K562 (cell line): ENCODE measurements at regions not wholly inside any gene's neighbourhood (a gene's known extent, or its start where the extent isn't known, plus 50 kb on each side); places are given as distances from the start of the nearest gene placed in this dataset.

Experiments
- AFF1 ChIP-seq, 2 experiments: fragments of 450-650 bp; IDR thresholded peaks; 2 replicates each; pipeline ENCODE4 v1.6.1; 2018; ENCODE audit warnings: mild to moderate bottlenecking in 2 of 2, low read depth in 1 of 2; ENCODE audit not compliant: partially characterized antibody in 2 of 2
- CBFA2T3 ChIP-seq: fragments of 450-650 bp; IDR thresholded peaks from 2 replicates; pipeline ENCODE4 v1.6.1; 2017
- CBX3 ChIP-seq, 2 experiments: IDR thresholded peaks; 1 replicate in 1 of 2; 2 replicates in 1 of 2; pipeline ENCODE4 v1.6.1; 2012; ENCODE audit warnings: inconsistent platforms in 2 of 2, low read length in 2 of 2, borderline replicate concordance in 1 of 2, control low read depth in 1 of 2
- CREB3L1 ChIP-seq: fragments of 450-650 bp; IDR thresholded peaks from 2 replicates; pipeline ENCODE4 v1.6.1; 2014; ENCODE audit warnings: low read depth, mild to moderate bottlenecking, moderate library complexity, borderline replicate concordance
- DIDO1 ChIP-seq: fragments of 450-650 bp; IDR thresholded peaks from 2 replicates; pipeline ENCODE4 v1.6.1; 2016; ENCODE audit warnings: low read depth, missing biosample characterization, missing genetic modification characterization
- E2F6 ChIP-seq, 2 experiments: IDR thresholded peaks; 2 replicates each; pipeline ENCODE4 v1.6.1; 2011; ENCODE audit warnings: borderline replicate concordance in 1 of 2, control low read depth in 1 of 2, low read depth in 1 of 2, low read length in 1 of 2, mild to moderate bottlenecking in 1 of 2, mixed read lengths in 1 of 2, moderate library complexity in 1 of 2; ENCODE audit not compliant: insufficient read depth in 1 of 2, insufficient read length in 1 of 2, poor library complexity in 1 of 2, severe bottlenecking in 1 of 2; ENCODE audit errors: extremely low read depth in 1 of 2
- HCFC1 ChIP-seq: IDR thresholded peaks from 2 replicates; pipeline ENCODE4 v1.6.1; 2012; ENCODE audit warnings: low read depth, low read length, improper control_type of control experiment
- HDAC1 ChIP-seq, 2 experiments: fragments of 450-650 bp; IDR thresholded peaks; 2 replicates each; pipeline ENCODE4 v1.6.1; 2016 to 2017; ENCODE audit warnings: inconsistent platforms in 1 of 2, mild to moderate bottlenecking in 1 of 2, moderate library complexity in 1 of 2
- HNRNPLL ChIP-seq: fragments of 200-400 bp; formaldehyde crosslinking; IDR thresholded peaks from 2 replicates; pipeline ENCODE4 v1.6.1; 2017; ENCODE audit warnings: low read length, low read depth, mild to moderate bottlenecking; ENCODE audit not compliant: poor library complexity, severe bottlenecking
- ILF3 ChIP-seq: fragments of 450-650 bp; IDR thresholded peaks from 2 replicates; pipeline ENCODE4 v1.6.1; 2018; ENCODE audit warnings: antibody characterized with exemption, mild to moderate bottlenecking, moderate library complexity, borderline replicate concordance
- MAX ChIP-seq: sonication (generic); formaldehyde crosslinking; IDR thresholded peaks from 2 replicates; pipeline ENCODE4 v1.9.0; 2022; ENCODE audit warnings: mild to moderate bottlenecking, missing genetic modification reagents
- MCM3 ChIP-seq: fragments of 450-650 bp; IDR thresholded peaks from 2 replicates; pipeline ENCODE4 v1.6.1; 2016
- POLR2AphosphoS5 ChIP-seq: IDR thresholded peaks from 2 replicates; pipeline ENCODE4 v1.6.1; 2011; ENCODE audit warnings: mild to moderate bottlenecking, low read depth, low read length, moderate library complexity; ENCODE audit not compliant: control insufficient read depth, insufficient read depth
- STAT6 ChIP-seq: sonication (generic); formaldehyde crosslinking; IDR thresholded peaks from 2 replicates; pipeline ENCODE4 v1.8.1; 2023; ENCODE audit warnings: mild to moderate bottlenecking, missing genetic modification reagents
- TCF15 ChIP-seq: fragments of 250-450 bp; sonication (Bioruptor Pico); IDR thresholded peaks from 2 replicates; pipeline ENCODE4 v1.8.0; 2022; ENCODE audit warnings: moderate library complexity, mild to moderate bottlenecking, inconsistent platforms
- TFAM ChIP-seq: fragments of 250-450 bp; sonication (Bioruptor Pico); conservative IDR thresholded peaks from 2 replicates; pipeline ENCODE4 v1.5.0; 2021; ENCODE audit warnings: mild to moderate bottlenecking, moderate library complexity
- ZNF133 ChIP-seq: fragments of 250-450 bp; sonication (Bioruptor Pico); IDR thresholded peaks from 2 replicates; pipeline ENCODE4 v1.4.0; 2020; ENCODE audit warnings: mild to moderate bottlenecking
- ZNF217 ChIP-seq: sonication (generic); formaldehyde crosslinking; IDR thresholded peaks from 2 replicates; pipeline ENCODE4 v1.8.0; 2022; ENCODE audit warnings: mild to moderate bottlenecking, missing genetic modification reagents
- ZNF717 ChIP-seq: fragments of 250-450 bp; sonication (Bioruptor Pico); IDR thresholded peaks from 2 replicates; pipeline ENCODE4 v1.5.0; 2021
- ZSCAN29 ChIP-seq: fragments of 450-650 bp; IDR thresholded peaks from 2 replicates; pipeline ENCODE4 v1.6.1; 2017

- TF ChIP-seq AFF1 (IDR thresholded peaks at IDR 0.05; ENCODE audit: low read depth in 1 of 2, partially characterized antibody in 2 of 2) (no peak), ZNF717 (CRISPR knock-in tag) (no peak), ZNF217 (no peak), DIDO1 (tag) (no peak), ZNF133 (no peak), TFAM (CRISPR knock-in tag) (no peak), POLR2AphosphoS5 (no peak), CBFA2T3 (no peak), STAT6 (CRISPR knock-in tag) (no peak), MAX (no peak), CBX3 (IDR thresholded peaks at IDR 0.05; ENCODE audit: borderline replicate concordance in 1 of 2, low read length in 2 of 2) (no peak), ILF3 (no peak), HDAC1 (IDR thresholded peaks at IDR 0.05) (no peak), HNRNPLL (no peak), CREB3L1 (no peak), HCFC1 (no peak), ZSCAN29 (no peak), E2F6 (IDR thresholded peaks at IDR 0.05; ENCODE audit: borderline replicate concordance in 1 of 2, extremely low read depth in 1 of 2, insufficient read depth in 1 of 2, insufficient read length in 1 of 2, low read depth in 1 of 2, low read length in 1 of 2, poor library complexity in 1 of 2, severe bottlenecking in 1 of 2) (no peak), TCF15 (no peak), MCM3 (no peak)
Observed at GRCh38 chr12:25694072-25694471, 141.0 kb upstream of the LMNTD1 start (continued).
